HS-5 (cell line): ENCODE measurements at regions not wholly inside any gene's neighbourhood (a gene's known extent, or its start where the extent isn't known, plus 50 kb on each side); places are given as distances from the start of the nearest gene placed in this dataset.
"Not testable (repeated sequence)": the region's sequence is repeated elsewhere in the genome, so short reads cannot be mapped to it uniquely, and the experiment has no call there.

Experiments
- DNase-seq: peaks from one replicate; pipeline ENCODE4 v3.0.0-alpha.2; 2012; ENCODE audit warnings: low read depth

DNA sequence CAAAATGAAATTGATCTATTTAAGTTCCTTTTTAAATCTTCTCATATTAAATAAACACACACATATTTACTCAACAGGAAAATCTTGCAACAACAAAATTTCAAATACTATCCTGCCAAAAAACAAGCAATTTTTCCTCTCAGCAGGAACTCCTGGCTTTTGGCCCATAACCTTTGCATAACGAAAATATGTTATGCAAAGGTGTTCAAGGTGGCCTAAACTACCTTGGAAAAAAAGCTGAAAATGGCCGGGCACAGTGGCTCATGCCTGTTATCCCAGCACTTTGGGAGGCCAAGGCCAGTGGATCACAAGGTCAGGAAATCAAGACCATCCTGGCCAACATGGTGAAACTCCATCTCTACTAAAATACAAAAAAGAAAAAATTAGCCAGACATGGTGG, 424.3 kb upstream of the ZNF337 start:
- DNase-seq: not testable (repeated sequence)

DNA sequence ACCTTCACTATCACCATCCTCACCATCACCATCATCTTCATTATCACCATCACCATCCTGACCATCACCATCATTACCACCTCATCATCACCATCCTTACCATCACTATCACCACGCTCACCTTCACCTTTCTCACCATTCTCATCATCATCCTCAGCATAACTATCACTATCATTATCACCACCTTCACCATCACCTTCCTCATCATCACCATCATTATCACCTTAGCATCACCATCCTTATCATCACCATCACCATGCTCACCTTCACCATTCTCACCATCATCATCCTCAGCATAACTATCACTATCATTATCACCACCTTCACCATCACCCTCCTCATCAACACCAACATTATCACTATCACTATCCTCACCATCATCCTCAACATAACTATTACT, 397.8 kb upstream of the ZNF337 start:
- not testable (repeated sequence) for DNase-seq

DNA sequence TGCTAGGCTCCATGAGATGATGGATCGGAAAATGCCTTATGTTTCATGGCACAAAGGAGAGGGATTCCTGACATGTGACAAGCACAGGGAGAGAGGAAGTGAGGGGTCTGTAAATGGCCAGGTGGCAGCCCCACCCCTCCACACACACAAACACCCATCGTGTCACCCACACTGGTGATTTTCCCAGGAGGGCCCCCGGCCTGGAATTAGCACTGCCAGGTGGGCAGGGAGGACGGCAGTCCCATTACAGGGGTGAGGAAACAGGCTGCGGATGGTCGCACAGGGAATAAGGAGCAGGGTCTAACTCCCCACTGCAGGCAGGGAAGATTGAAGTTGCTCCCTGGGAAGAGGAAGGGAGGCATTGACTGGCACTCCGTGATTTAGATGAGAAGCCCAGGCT, 395.3 kb upstream of the ZNF337 start:
- not testable (repeated sequence) for DNase-seq

DNA sequence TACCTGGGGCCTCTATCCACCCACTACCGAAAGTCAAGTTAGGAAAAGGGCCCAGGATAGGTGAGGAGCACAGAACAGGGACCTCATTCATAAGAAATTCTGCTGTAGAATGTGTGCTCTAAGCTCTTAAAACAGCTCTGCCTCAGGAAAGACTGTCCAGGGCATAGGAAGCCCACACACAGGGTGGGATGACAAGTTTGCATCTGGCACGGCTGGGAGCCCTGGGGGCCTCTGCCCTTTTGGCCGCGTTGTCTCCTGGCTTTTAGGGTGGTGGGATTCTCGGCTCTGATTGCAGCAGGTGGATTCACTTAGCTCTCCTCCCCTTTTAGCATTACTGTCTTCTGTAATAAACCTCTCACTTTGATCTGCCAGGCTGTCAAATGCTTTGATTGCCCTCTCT, 389.5 kb upstream of the ZNF337 start:
- not testable (repeated sequence) for DNase-seq

DNA sequence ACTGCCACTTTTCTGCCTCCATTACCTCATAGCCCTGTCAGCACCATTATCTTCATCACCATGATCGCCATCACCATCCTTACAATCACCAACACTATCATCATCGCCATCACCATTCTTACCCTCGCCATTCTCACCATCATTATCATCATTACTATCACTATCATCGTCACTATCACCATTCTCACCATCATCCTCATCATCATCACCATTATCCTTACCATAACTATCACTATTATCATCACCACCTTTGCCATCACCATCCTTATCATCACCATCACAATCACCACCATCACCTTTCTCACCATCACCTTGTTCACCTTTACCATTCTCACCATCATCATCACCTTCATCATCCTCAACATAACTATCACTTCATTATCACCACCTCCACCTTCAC, 377.3 kb upstream of the ZNF337 start:
- not testable (repeated sequence) for DNase-seq

DNA sequence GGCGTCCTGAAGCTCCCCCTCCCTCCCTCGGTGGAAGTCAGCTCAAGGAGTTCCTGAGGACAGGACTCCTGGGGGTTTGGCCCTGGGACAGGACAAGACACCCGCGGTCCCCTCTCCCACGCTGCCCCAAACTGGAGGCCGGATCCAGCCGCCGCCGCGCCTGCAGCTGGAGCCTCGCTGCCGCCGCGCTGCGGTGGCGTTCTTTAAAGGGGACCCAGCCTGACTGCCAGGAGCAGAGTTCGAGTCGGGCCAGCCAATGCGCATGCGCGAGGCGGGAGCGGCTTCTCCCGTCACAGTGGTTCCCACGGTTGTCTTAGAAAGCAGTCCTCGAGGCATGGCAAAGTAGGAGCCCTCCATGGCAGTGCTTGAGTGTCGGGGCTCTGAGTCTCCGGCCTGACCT, 362.7 kb upstream of the ZNF337 start:
- DNase-seq: not testable (repeated sequence)

DNA sequence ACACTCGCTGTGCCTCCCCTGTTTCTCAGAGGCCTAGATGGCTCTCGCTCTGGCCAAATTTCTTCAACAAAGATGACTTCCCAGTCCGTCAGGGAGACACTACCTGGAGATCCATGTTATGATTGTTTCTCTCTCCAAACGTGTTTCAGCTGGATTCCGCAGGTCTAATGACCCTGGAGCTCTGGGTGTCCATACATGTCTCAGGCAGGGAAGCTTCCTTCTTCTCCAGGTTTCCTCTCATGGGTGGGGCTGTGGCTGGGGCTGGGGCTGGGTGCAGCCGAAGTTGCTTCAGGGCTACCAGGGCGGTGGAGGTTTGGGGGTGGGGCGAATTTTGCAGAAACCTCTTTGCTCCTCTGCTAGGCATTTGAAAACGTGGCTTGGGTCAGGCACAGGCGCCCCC, 361.8 kb upstream of the ZNF337 start:
- not testable (repeated sequence) for DNase-seq

DNA sequence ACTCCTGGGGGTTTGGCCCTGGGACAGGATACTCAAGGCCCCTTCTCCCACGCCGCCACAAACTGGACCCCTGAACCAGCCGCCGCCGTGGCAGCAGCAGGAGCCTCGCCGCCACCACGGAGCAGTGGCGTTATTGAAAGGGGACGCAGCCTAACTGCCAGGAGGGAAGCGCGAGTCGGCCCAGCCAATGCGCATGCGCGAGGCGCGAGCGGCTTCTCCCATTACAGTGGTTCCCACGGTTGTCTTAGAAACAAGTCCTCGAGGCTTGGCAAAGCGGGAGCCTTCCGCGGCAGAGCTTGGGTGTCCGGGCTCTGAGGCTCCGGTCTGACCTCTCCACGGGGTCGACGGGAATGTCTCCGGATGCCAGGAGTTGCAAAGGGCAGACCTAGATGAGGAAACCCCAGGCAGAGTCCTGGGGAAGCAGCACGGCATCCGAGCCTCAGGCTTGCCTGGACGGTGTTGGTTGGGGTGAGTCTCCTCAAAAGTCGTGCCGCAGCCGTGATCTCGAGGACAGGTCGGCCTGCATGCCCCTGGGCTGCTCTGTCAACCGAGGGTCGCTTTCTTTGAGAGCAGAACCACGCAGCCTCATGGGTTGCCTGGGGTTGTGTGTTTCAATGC, 360.6 kb upstream of the ZNF337 start:
- not testable (repeated sequence) for DNase-seq

DNA sequence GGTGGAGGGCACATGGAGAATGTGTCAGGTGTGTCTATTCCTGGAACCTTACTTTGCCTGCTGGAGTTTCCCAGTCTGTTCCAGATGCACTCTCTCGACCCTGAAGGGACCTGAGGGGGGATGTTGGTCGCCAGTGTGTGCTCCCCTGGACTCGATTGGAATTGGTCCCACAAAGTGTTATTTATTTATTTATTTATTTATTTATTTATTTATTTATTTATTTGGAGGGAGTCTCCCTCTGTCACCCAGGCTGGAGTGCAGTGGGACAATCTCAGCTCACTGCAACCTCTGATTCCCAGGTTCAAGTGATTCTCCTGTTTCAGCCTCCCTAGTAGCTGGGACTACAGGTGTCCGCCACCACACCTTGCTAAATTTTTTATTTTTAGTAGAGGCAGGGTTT, 329.1 kb upstream of the ZNF337 start:
- DNase-seq: not testable (repeated sequence)

DNA sequence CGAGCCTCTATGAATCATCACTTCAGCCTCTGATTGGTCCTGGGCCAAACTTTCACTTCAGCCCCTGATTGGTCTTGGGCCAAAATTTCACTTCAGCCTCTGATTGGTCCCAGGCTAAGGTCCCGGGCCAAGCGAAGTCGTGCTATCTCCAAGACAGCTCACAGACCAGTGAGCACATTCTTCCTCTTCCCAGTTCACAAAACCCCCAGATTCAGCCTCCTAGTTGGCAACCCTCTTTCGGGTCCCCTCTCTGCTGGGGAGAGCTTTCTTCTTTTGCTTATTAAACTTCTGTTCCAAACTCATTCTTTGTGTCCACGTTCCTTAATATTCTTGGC, 314.3 kb upstream of the ZNF337 start:
- DNase-seq: not testable (repeated sequence)

DNA sequence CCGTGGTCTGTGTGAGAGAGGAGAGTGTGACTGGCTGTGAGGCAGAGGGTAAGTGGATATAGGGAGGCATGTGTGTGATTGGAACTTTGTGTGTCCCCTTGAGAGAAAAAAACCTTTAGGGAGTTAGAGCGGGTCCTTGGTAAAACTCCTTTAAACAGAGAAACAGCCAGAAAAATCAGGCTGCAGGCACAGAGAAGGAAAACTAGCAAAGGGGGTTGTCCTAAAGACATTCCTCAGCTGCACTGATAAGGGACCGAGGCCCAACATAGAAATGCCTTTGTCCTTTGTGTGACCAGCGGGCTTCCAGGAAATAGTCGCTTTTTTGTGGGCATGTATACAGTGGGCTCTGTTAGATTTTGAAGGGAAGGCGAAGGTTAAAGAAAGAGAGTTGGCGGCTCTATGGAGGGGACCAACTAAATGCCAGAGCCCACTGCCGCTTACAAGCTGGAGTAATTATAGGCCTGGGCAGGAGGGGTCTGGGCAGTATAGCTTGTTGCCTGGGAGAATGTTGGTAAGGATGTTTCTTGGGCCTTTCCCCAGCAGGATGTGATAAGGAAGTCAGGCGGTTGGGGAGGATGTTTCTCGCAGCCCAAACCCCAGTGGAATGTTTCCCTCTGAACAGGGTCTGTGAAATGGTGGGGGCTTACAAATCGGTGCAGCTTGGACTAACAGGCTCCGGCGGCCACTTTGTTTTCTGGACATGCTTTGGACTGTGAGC, 313.7 kb upstream of the ZNF337 start:
- not testable (repeated sequence) for DNase-seq

DNA sequence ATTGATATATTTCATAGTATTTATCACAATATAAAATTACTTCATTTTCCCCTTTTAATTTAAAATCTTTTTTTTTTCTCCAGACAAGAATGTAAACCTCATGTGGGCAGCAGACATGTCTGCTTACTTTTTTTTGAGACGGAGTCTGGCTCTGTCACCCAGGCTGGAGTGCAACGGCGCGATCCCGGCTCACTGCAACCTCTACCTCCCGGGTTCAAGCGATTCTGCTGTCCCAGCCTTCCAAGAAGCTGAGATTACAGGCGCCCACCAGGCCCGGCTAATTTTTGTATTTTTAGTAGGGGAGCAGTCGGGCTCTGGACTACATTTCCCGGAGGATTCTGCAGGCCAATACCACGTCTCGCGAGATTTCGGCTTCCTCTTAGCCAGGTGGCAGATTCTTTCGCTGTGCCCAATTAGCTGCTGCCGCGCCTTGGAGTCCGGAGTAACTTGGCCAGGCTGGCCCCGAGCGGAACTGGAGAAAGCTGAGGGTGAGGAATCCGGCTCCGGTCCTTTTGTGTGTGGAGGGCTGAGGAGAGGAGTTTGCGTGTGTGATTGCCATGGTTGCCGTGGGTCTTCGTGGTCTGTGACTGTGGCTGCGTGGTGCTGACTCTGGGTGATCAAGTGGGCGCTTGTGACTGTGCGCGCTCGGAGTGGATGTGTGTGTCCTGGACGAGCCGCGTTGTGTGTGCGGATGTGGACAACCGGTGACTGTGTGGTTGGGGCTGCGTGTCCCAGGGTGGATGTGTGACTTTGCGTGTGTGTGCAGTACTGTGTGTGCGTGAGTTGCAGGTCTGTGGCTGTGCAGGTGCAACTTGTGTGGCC, 313.0 kb upstream of the ZNF337 start:
- DNase-seq: not testable (repeated sequence)

DNA sequence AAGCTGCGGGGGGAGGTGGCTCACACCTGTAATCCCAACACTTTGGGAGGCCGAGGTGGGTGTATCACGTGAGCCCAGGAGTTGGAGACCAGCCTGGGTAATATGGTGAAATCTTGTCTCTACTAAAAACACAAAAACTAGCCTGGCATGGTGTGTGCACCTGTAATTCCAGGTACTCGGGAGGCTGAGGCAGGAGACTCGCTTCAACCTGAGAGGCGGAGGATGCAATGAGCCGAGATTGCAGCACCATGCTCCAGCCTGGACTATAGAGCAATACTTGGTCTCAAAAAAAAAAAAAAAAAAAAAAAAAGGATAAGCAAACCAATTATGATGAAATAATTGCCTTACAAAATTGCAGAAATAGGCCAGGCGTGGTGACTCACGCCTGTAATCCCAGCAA, 311.4 kb upstream of the ZNF337 start:
- not testable (repeated sequence) for DNase-seq

DNA sequence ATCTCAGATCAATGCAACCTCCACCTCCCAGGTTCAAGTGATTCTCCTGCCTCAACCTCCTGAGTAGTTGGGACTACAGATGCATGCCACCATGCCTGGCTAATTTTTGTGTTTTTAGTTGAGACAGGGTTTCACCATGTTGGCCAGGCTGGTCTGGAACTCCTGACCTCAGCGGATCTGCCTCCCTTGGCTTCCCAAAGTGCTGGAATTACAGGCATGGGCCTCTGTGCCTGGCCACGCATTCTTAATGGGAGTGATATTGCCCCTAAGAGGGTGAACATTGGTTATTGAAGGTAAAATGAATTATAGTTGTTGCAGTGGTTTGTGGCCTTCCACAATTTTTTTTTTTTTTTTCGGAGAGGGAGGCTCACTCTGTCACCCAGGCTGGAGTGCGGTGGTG, 309.5 kb upstream of the ZNF337 start:
- not testable (repeated sequence) for DNase-seq

DNA sequence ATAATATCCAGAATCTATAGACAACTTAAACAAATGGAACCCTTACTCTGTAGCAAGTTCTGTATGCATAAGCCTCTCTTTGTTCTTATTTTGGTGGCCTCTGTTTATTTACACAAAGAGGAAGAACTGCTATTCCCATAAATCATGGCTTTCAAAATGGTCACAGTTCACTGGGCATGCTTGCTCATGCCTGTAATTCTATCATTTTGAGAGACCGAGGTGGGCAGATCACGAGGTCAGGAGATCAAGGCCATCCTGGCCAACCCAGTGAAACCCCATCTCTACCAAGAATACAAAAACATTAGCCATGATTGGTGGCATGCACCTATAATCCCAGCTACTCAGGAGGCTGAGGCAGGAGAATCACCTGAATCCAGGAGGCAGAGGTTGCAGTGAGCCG, 307.3 kb upstream of the ZNF337 start:
- DNase-seq: not testable (repeated sequence)

DNA sequence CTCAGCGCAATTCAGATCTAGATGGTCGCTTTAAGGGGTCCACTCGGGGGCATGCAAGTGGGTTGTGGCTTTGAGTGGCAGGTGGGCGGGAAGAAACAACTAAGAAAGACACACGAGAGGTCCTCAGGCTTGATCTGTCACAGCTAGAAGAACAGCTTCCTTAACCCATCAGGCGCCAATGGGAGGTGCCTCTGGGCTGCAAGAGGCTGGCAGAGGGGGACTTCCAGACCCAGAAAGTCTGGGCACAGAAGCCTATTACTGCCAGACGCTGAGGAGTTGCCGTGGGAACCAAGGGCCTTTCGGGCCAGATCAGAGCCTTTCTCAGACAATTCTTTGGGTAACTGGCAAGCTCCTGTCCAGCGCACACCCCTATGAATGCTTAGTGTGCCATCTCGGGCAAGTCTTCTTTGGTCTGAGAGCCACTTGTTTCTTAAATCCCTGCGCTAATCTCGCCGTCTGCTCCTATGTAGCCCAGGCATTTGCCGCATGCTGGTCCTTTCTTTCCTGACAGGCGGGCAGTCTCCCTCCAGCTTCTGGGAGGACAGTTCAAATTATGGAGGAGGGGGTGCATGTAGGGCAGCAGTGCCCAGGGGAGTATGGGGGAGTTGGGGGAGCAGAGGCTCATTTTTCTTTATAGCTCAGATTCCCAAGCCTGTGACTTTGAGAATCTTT, 300.9 kb upstream of the ZNF337 start:
- DNase-seq: not testable (repeated sequence)

DNA sequence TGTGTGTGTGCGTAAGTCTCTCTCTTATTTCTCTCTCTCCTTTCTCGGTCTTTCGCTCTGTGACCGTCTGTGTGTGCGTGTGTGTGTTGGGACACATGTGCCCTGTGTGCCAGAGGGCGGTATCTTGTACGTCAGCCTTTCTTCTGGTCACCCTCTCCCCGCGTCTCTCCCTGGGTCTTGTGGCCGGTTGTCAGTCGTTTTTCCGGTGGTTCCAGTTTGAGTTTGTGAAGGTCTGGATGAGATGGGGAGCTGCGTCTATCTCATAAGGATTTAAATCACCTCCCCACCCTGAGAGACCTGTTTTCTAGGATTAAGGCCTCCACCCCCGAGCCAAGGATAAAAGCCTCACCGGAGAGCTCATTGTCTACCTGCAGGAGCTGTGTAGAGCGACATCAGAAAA, 295.5 kb upstream of the ZNF337 start:
- DNase-seq: no peak

DNA sequence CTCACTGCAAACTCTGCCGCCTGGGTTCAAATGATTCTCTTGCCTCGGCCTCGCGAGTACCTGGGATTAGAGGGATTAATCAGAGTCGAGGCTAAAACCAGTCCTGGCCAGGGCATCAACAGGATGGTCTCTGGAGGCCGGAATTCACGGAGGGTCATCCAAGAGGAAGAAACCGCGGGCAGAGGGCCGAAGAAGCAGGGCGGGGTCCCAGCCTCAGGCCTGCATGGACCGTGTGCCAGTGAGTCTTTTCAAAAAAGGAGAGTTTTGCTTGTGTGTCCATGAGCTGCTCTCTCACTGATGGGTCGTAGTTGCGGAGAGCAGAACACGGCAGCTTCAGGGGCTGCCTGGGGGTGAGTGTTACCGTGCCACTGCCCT, 295.1 kb upstream of the ZNF337 start:
- DNase-seq: no peak

DNA sequence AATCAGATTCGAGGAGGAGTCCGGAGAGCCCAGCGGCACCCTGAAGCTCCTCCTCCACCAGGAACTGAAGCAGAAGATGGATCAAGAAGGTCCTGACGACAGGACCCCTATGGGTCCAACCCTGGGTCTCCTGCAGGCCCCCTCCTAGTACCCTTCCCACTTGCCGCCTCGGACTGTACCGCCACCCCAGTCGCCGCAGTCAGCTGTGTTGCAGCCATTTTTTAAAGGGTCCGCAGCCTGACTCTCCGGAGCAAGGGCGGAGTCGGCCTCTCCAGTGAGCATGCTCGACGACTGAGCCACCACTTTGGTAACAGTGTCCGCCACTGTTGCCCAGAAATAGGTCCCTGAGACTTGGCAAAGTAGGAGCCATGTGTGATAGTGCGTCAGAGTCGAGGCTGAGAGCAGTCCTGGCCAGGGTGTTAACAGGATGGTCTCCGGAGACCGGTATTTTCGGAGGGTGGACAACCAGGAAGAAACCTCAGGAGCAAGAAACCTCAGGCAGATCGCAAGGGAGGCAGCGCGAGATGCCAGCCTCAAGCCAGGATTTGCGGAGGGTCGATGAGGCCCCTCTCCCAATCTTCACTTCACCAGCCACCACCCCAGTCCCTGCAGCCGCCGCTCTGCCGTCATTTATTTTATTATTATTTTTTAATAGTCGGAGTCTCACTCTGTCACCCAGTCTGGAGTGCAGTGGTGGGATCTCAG, 294.6 kb upstream of the ZNF337 start:
- DNase-seq: no peak

DNA sequence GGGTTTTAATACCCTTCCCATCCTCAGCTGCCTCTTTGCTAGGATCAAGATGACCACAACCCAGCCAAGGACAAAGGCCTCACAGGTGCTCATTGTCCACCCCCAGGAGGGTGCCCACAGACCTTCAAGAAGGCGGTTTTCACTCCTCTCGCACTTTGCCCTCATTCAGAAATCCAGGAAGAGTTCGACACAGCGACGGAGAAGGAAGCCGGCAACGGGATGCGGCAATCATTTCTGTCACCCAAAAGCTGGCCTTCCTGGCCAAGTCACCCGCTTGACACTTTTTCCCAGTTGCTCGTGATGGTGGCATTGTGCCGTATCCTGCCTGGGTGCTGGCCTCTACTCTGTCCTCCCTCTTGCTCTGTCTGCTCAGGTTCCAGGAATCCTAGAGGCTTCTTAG, 293.0 kb upstream of the ZNF337 start:
- not testable (repeated sequence) for DNase-seq

DNA sequence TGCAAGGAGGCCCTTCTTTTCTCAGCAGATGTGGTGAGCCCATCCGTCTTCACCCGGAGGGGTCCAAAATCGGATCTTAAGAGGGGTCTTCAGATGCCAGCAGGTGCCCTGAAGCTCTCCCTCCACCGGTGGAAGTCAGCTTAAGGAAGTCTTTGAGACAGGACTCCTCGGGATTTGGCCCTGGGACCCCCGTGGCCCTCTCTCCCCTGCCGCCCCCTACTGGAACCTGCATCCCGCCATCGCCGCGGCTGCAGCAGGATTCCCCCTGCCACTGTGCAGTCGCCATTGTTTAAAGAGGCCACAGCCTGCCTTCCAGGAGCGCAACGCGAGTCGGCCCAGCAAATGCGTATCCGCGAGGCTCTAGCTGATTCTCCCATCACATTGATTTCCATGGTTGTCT, 292.5 kb upstream of the ZNF337 start:
- DNase-seq: no peak
